Liver (tissue), 8 donors: ENCODE measurements at regions not wholly inside any gene's neighbourhood (a gene's known extent, or its start where the extent isn't known, plus 50 kb on each side); places are given as distances from the start of the nearest gene placed in this dataset.
A peak's percentile ranks its signal among the peaks of the same experiment; 100 is the strongest.

ENCODE experiments used
- DNase-seq: peaks from one replicate; pipeline ENCODE4 v3.0.0-alpha.2; 2017; ENCODE audit warnings: low spot score
- H3K27ac ChIP-seq, 2 donors: one replicate each; pipeline ENCODE4 v1.7.0; 2013; ENCODE audit warnings: inconsistent platforms in 2 of 2, low read length in 2 of 2, control low read depth in 1 of 2, low read depth in 1 of 2, mild to moderate bottlenecking in 1 of 2
- H3K27me3 ChIP-seq, 4 donors: one replicate each; pipeline versions ENCODE4 v1.6.1 to v1.7.0; 2013; ENCODE audit warnings: low read length in 3 of 4, inconsistent platforms in 1 of 4, mild to moderate bottlenecking in 1 of 4, moderate library complexity in 1 of 4; ENCODE audit not compliant: control insufficient read depth in 4 of 4, insufficient read depth in 4 of 4
- H3K36me3 ChIP-seq, 4 donors: one replicate each; pipeline versions ENCODE4 v1.6.1 to v1.7.0; 2013; ENCODE audit warnings: low read length in 3 of 4, mild to moderate bottlenecking in 3 of 4, low read depth in 1 of 4, moderate library complexity in 1 of 4; ENCODE audit not compliant: control insufficient read depth in 4 of 4, insufficient read depth in 3 of 4
- H3K4me1 ChIP-seq, 4 donors: one replicate each; pipeline versions ENCODE4 v1.6.1 to v1.7.0; 2013; ENCODE audit warnings: low read length in 3 of 4, mild to moderate bottlenecking in 3 of 4, moderate library complexity in 1 of 4; ENCODE audit not compliant: control insufficient read depth in 4 of 4, insufficient read depth in 4 of 4
- H3K4me3 ChIP-seq, 3 donors: one replicate each; pipeline versions ENCODE4 v1.6.1 to v1.7.0; 2013; ENCODE audit warnings: low read length in 3 of 3, control low read depth in 1 of 3, low read depth in 1 of 3, mild to moderate bottlenecking in 1 of 3
- H3K9ac ChIP-seq, 2 donors: one replicate each; pipeline ENCODE4 v1.7.0; 2013; ENCODE audit warnings: low read length in 2 of 2, mild to moderate bottlenecking in 2 of 2, moderate library complexity in 2 of 2, control low read depth in 1 of 2, low read depth in 1 of 2
- H3K9me3 ChIP-seq, 4 donors: one replicate each; pipeline versions ENCODE4 v1.6.1 to v1.7.0; 2013; ENCODE audit warnings: low read length in 3 of 4; ENCODE audit not compliant: control insufficient read depth in 4 of 4
- EGR1 ChIP-seq, 2 donors: IDR thresholded peaks; 2 replicates each; pipeline ENCODE4 v1.6.1; 2016 to 2018; ENCODE audit warnings: antibody characterized with exemption in 2 of 2, low read depth in 2 of 2
- NR2F2 ChIP-seq: IDR thresholded peaks from 2 replicates; pipeline ENCODE4 v1.6.1; 2016; ENCODE audit warnings: antibody characterized with exemption
- RAD21 ChIP-seq, 2 donors: IDR thresholded peaks; 2 replicates each; pipeline ENCODE4 v1.6.1; 2016; ENCODE audit warnings: antibody characterized with exemption in 2 of 2, mild to moderate bottlenecking in 2 of 2
- RXRA ChIP-seq, 2 donors: IDR thresholded peaks; 2 replicates each; pipeline ENCODE4 v1.6.1; 2017 to 2018; ENCODE audit warnings: antibody characterized with exemption in 2 of 2, mild to moderate bottlenecking in 1 of 2
- SP1 ChIP-seq: IDR thresholded peaks from 2 replicates; pipeline ENCODE4 v1.6.1; 2018; ENCODE audit warnings: antibody characterized with exemption, mild to moderate bottlenecking
- TAF1 ChIP-seq: conservative IDR thresholded peaks from 2 replicates; pipeline ENCODE4 v1.6.1; 2016; ENCODE audit warnings: antibody characterized with exemption, mild to moderate bottlenecking
- WGBS: extraction: QIAGEN DNeasy Blood & Tissue Kit; methylation state at CpG from one replicate; pipeline ENCODE4 v1.1.7; 2013; 5-methylcytosine and 5-hydroxymethylcytosine counted together
- TF ChIP-seq, protein P1 (sequence below): IDR thresholded peaks from 2 replicates; pipeline ENCODE4 v1.6.1; 2016; ENCODE audit warnings: antibody characterized with exemption
- TF ChIP-seq, protein P2 (sequence below): IDR thresholded peaks from 2 replicates; pipeline ENCODE4 v1.6.1; 2016; ENCODE audit warnings: antibody characterized with exemption, mild to moderate bottlenecking
- TF ChIP-seq, protein P3 (sequence below): fragments of 150-350 bp; IDR thresholded peaks from 2 replicates; pipeline ENCODE4 v1.5.1; 2017; ENCODE audit warnings: improper control_type of control experiment, low read depth, low read length; ENCODE audit not compliant: missing input control
- TF ChIP-seq, protein P4 (sequence below): IDR thresholded peaks from 2 replicates; pipeline ENCODE4 v1.6.1; 2016; ENCODE audit warnings: antibody characterized with exemption
- donor health status: healthy.
- donor health status: healthy.
- donor health status: healthy.
- donor health status: healthy.
- donor health status: healthy.

DNA sequence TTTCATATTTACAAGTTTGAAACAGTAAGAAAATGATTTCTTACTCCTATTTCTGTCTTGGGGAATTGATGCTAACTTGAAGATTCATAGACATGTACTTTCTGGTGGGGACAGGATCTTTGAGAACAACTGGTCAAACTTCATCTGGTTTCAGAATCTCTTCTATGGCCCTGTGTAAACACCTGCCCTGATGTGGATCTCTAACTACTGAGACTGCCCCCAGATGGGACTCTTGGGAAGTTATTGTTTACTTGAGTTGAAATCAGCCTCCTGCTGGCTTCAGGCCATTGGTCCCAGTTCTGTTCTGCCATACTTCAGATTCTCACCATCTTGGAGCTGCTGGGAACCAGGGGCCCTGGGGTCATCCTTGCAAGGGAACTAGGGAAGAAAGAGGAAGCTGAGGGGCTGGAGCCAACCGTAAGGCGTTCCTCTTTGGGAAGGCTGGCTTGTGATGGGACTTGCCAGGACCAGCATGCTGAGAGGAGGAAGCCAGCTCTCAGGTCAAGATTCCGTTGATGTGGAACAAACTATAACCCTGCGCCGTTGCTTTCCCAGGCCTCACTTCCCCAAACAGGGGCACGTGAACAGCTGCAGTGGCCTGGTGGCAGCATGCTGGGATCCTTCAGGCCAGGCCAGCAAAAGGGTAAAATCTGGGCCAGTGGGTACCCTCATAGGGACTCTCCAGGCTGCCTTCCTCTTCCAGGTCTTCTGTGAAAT lies 135.5 kb upstream of the CXCR4 start:
- Histone ChIP-seq H3K27me3 (peaks cover 0 to 3% (median 0%) of the 10 kb centered on the region in 4 donors), H3K9ac (no peak overlapping the region), H3K4me3 (no peak overlapping the region), H3K27ac (no peak overlapping the region), H3K4me1 (no peaks in the 10 kb centered on the region), H3K36me3 (no peaks in the 10 kb centered on the region), H3K9me3 (no peaks in the 10 kb centered on the region)
- TF ChIP-seq, protein P1, sequence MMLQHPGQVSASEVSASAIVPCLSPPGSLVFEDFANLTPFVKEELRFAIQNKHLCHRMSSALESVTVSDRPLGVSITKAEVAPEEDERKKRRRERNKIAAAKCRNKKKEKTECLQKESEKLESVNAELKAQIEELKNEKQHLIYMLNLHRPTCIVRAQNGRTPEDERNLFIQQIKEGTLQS = no peak
- TF ChIP-seq SP1 = no peak
- TF ChIP-seq, protein P2, sequence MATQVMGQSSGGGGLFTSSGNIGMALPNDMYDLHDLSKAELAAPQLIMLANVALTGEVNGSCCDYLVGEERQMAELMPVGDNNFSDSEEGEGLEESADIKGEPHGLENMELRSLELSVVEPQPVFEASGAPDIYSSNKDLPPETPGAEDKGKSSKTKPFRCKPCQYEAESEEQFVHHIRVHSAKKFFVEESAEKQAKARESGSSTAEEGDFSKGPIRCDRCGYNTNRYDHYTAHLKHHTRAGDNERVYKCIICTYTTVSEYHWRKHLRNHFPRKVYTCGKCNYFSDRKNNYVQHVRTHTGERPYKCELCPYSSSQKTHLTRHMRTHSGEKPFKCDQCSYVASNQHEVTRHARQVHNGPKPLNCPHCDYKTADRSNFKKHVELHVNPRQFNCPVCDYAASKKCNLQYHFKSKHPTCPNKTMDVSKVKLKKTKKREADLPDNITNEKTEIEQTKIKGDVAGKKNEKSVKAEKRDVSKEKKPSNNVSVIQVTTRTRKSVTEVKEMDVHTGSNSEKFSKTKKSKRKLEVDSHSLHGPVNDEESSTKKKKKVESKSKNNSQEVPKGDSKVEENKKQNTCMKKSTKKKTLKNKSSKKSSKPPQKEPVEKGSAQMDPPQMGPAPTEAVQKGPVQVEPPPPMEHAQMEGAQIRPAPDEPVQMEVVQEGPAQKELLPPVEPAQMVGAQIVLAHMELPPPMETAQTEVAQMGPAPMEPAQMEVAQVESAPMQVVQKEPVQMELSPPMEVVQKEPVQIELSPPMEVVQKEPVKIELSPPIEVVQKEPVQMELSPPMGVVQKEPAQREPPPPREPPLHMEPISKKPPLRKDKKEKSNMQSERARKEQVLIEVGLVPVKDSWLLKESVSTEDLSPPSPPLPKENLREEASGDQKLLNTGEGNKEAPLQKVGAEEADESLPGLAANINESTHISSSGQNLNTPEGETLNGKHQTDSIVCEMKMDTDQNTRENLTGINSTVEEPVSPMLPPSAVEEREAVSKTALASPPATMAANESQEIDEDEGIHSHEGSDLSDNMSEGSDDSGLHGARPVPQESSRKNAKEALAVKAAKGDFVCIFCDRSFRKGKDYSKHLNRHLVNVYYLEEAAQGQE = no peak
- peak in 1 of 2 donors; percentile 12 for TF ChIP-seq RXRA (IDR thresholded peaks at IDR 0.05)
- TF ChIP-seq, protein P3, sequence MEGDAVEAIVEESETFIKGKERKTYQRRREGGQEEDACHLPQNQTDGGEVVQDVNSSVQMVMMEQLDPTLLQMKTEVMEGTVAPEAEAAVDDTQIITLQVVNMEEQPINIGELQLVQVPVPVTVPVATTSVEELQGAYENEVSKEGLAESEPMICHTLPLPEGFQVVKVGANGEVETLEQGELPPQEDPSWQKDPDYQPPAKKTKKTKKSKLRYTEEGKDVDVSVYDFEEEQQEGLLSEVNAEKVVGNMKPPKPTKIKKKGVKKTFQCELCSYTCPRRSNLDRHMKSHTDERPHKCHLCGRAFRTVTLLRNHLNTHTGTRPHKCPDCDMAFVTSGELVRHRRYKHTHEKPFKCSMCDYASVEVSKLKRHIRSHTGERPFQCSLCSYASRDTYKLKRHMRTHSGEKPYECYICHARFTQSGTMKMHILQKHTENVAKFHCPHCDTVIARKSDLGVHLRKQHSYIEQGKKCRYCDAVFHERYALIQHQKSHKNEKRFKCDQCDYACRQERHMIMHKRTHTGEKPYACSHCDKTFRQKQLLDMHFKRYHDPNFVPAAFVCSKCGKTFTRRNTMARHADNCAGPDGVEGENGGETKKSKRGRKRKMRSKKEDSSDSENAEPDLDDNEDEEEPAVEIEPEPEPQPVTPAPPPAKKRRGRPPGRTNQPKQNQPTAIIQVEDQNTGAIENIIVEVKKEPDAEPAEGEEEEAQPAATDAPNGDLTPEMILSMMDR = no peak
- 78% methylated on average over 6 of the region's 6 CpGs for WGBS
- no peak for DNase-seq

DNA sequence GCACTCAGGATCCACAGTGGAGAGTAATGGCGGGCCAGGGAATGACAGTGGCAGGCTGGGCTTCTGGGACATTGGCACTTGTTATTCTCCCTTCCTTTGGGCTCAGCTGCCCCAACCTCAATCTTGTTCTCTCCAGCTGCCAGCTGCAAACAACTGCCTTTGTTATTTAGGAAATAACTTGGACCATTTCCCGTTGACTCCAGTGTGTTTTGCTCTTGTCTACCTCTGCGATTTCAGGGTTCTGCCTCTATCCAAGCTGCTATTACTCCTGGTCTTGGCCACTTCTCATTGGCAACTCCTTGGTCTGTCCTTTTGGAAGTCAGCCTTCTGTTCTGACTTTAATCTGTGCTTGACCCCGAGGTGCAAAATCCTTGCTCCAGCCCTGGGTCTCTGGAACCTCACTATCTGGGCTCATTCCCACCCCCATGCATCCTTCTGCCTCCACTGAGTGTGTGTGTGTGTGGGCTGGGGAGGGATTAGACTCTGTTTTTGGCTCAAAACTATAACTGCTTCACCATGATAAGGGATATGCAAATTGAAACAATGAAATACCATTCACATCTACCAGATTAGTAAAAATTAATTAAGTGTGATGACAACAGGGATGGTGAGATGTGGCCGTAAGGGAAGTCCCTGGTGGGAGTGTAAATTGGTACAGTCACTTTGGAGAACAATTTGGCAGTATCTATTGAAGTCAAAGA lies 134.1 kb upstream of the CXCR4 start:
- H3K27ac ChIP-seq = no peak overlapping the region

More for the DNA sequence above, 134.1 kb upstream of the CXCR4 start:
- Histone ChIP-seq H3K9me3 (no peaks in the 10 kb centered on the region), H3K27me3 (peaks cover 0 to 3% (median 0%) of the 10 kb centered on the region in 4 donors), H3K4me3 (no peak overlapping the region), H3K4me1 (no peaks in the 10 kb centered on the region), H3K36me3 (no peaks in the 10 kb centered on the region), H3K9ac (no peak overlapping the region)
- DNase-seq = no peak
- TF ChIP-seq, protein P1 = no peak
- no peak for TF ChIP-seq SP1
- no peak for TF ChIP-seq TAF1
- TF ChIP-seq RXRA (IDR thresholded peaks at IDR 0.05) = no peak
- TF ChIP-seq, protein P4, sequence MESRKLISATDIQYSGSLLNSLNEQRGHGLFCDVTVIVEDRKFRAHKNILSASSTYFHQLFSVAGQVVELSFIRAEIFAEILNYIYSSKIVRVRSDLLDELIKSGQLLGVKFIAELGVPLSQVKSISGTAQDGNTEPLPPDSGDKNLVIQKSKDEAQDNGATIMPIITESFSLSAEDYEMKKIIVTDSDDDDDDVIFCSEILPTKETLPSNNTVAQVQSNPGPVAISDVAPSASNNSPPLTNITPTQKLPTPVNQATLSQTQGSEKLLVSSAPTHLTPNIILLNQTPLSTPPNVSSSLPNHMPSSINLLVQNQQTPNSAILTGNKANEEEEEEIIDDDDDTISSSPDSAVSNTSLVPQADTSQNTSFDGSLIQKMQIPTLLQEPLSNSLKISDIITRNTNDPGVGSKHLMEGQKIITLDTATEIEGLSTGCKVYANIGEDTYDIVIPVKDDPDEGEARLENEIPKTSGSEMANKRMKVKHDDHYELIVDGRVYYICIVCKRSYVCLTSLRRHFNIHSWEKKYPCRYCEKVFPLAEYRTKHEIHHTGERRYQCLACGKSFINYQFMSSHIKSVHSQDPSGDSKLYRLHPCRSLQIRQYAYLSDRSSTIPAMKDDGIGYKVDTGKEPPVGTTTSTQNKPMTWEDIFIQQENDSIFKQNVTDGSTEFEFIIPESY = no peak
- no peak for TF ChIP-seq RAD21 (IDR thresholded peaks at IDR 0.05)
- no peak for TF ChIP-seq EGR1 (IDR thresholded peaks at IDR 0.05; ENCODE audit: low read depth in 2 of 2)
- TF ChIP-seq NR2F2 = no peak
- 81% methylated on average over 5 of the region's 5 CpGs for WGBS
